PC-3 (cell line): ENCODE measurements at regions not wholly inside any gene's neighbourhood (a gene's known extent, or its start where the extent isn't known, plus 50 kb on each side); places are given as distances from the start of the nearest gene placed in this dataset.

Experiments
- EZH2 ChIP-seq: fragments of 300-600 bp; sonication (generic); IDR thresholded peaks from one replicate; pipeline ENCODE4 v1.6.1; 2017; ENCODE audit warnings: antibody characterized with exemption, mild to moderate bottlenecking, low read length; ENCODE audit not compliant: unreplicated experiment
- EZH2phosphoT487 ChIP-seq: fragments of 300-600 bp; sonication (generic); IDR thresholded peaks from 2 replicates; pipeline ENCODE4 v1.6.1; 2018; ENCODE audit warnings: mild to moderate bottlenecking, antibody characterized with exemption, low read length, borderline replicate concordance
- TF ChIP-seq, protein P1 (sequence below): fragments of 300-600 bp; sonication (generic); conservative IDR thresholded peaks from 2 replicates; pipeline ENCODE4 v1.5.1; 2017; ENCODE audit warnings: antibody characterized with exemption, low read depth, mild to moderate bottlenecking, low read length

- TF ChIP-seq, protein P1, sequence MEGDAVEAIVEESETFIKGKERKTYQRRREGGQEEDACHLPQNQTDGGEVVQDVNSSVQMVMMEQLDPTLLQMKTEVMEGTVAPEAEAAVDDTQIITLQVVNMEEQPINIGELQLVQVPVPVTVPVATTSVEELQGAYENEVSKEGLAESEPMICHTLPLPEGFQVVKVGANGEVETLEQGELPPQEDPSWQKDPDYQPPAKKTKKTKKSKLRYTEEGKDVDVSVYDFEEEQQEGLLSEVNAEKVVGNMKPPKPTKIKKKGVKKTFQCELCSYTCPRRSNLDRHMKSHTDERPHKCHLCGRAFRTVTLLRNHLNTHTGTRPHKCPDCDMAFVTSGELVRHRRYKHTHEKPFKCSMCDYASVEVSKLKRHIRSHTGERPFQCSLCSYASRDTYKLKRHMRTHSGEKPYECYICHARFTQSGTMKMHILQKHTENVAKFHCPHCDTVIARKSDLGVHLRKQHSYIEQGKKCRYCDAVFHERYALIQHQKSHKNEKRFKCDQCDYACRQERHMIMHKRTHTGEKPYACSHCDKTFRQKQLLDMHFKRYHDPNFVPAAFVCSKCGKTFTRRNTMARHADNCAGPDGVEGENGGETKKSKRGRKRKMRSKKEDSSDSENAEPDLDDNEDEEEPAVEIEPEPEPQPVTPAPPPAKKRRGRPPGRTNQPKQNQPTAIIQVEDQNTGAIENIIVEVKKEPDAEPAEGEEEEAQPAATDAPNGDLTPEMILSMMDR: no peak
- TF ChIP-seq EZH2phosphoT487: no peak
- no peak for TF ChIP-seq EZH2
These were observed 120.6 kb upstream of the PALMD start for GRCh38 chr1:99525331-99525730.
